ENCODE measurements at regions not wholly inside any gene's neighbourhood (a gene's known extent, or its start where the extent isn't known, plus 50 kb on each side); places are given as distances from the start of the nearest gene placed in this dataset.

GRCh38 chr13:32925506-32925905 is 90.7 kb upstream of the KL start:
- TF ChIP-seq POLR2A (IDR thresholded peaks at IDR 0.05; ENCODE audit: low read depth) (no peak), POLR2AphosphoS5 (IDR thresholded peaks at IDR 0.05) (no peak), EP300 (IDR thresholded peaks at IDR 0.05) (no peak), CTCF (IDR thresholded peaks at IDR 0.05) (no peak)
- DNase-seq (ENCODE audit: extremely low spot score), result no peak
- Histone ChIP-seq H3K27ac (replicated peaks in 1 of 4) (no peak overlapping the region), H3K4me3 (no peak overlapping the region), H3K27me3 (no peaks in the 10 kb centered on the region), H3K36me3 (no peaks in the 10 kb centered on the region), H3K9me3 (peaks cover 0 to 3% (median 0%) of the 10 kb centered on the region in 4 donors), H3K4me1 (no peaks in the 10 kb centered on the region)
- 72% methylated on average over 1 of the region's 1 CpG for WGBS
- intact Hi-C loops (cut with DNase I), result no loop called here

GRCh38 chr13:32932376-32932775 is 83.8 kb upstream of the KL start:
- DNase-seq (ENCODE audit: extremely low spot score), result no peak
- 49% methylated on average over 2 of the region's 2 CpGs for WGBS

GRCh38 chr13:32936716-32937115 is 79.5 kb upstream of the KL start:
- H3K27me3 ChIP-seq, result no peaks in the 10 kb centered on the region
- H3K9me3 ChIP-seq, result peaks cover 0 to 5% (median 0%) of the 10 kb centered on the region in 4 donors
- peak; percentile 5 for DNase-seq (ENCODE audit: extremely low spot score)
- 88% methylated on average over 3 of the region's 3 CpGs for WGBS
- intact Hi-C loops (cut with DNase I), result no loop called here
- no peaks in the 10 kb centered on the region for H3K36me3 ChIP-seq
- H3K4me1 ChIP-seq, result peaks cover 0 to 3% (median 0%) of the 10 kb centered on the region in 4 donors
- no peak overlapping the region for H3K27ac ChIP-seq (replicated peaks in 1 of 4)
- H3K4me3 ChIP-seq, result no peak overlapping the region
- TF ChIP-seq CTCF (IDR thresholded peaks at IDR 0.05), result no peak
- no peak for TF ChIP-seq POLR2AphosphoS5 (IDR thresholded peaks at IDR 0.05)
- no peak for TF ChIP-seq POLR2A (IDR thresholded peaks at IDR 0.05; ENCODE audit: low read depth)
- no peak for TF ChIP-seq EP300 (IDR thresholded peaks at IDR 0.05)

More at GRCh38 chr13:32932376-32932775, 83.8 kb upstream of the KL start:
- Histone ChIP-seq H3K4me1 (no peaks in the 10 kb centered on the region), H3K27me3 (no peaks in the 10 kb centered on the region), H3K27ac (replicated peaks in 1 of 4) (no peak overlapping the region), H3K9me3 (peaks cover 0 to 5% (median 0%) of the 10 kb centered on the region in 4 donors), H3K4me3 (no peak overlapping the region), H3K36me3 (no peaks in the 10 kb centered on the region)
- intact Hi-C loops (cut with DNase I), result no loop called here
- TF ChIP-seq EP300 (IDR thresholded peaks at IDR 0.05) (no peak), POLR2AphosphoS5 (IDR thresholded peaks at IDR 0.05) (no peak), POLR2A (IDR thresholded peaks at IDR 0.05; ENCODE audit: low read depth) (no peak), CTCF (IDR thresholded peaks at IDR 0.05) (no peak)

GRCh38 chr13:32938314-32938713 is 77.9 kb upstream of the KL start:
- intact Hi-C loops (cut with DNase I), result no loop called here
- Histone ChIP-seq H3K27ac (replicated peaks in 1 of 4) (no peak overlapping the region), H3K9me3 (peaks cover 0 to 5% (median 0%) of the 10 kb centered on the region in 4 donors), H3K36me3 (no peaks in the 10 kb centered on the region), H3K4me3 (no peak overlapping the region), H3K4me1 (peaks cover 0 to 3% (median 0%) of the 10 kb centered on the region in 4 donors), H3K27me3 (no peaks in the 10 kb centered on the region)
- 60% methylated on average over 2 of the region's 2 CpGs for WGBS
- TF ChIP-seq EP300 (IDR thresholded peaks at IDR 0.05) (no peak), POLR2A (IDR thresholded peaks at IDR 0.05; ENCODE audit: low read depth) (no peak), POLR2AphosphoS5 (IDR thresholded peaks at IDR 0.05) (no peak), CTCF (IDR thresholded peaks at IDR 0.05) (no peak)
- no peak for DNase-seq (ENCODE audit: extremely low spot score)

GRCh38 chr13:32938907-32939306 is 77.3 kb upstream of the KL start:
- no peak overlapping the region for H3K27ac ChIP-seq (replicated peaks in 1 of 4)
- DNase-seq (ENCODE audit: extremely low spot score), result no peak
- intact Hi-C loops (cut with DNase I), result no loop called here
- H3K27me3 ChIP-seq, result no peaks in the 10 kb centered on the region
- no peak overlapping the region for H3K4me3 ChIP-seq
- no peak for TF ChIP-seq EP300 (IDR thresholded peaks at IDR 0.05)
- no peak for TF ChIP-seq POLR2AphosphoS5 (IDR thresholded peaks at IDR 0.05)
- TF ChIP-seq POLR2A (IDR thresholded peaks at IDR 0.05; ENCODE audit: low read depth), result no peak
- no peak for TF ChIP-seq CTCF (IDR thresholded peaks at IDR 0.05)
- peaks cover 0 to 5% (median 0%) of the 10 kb centered on the region in 4 donors for H3K9me3 ChIP-seq
- H3K36me3 ChIP-seq, result no peaks in the 10 kb centered on the region
- peaks cover 0 to 3% (median 0%) of the 10 kb centered on the region in 4 donors for H3K4me1 ChIP-seq
- 96% methylated on average over 2 of the region's 2 CpGs for WGBS

All from esophagus muscularis mucosa (tissue), 4 donors.